RWPE1 (cell line): ENCODE measurements at regions not wholly inside any gene's neighbourhood (a gene's known extent, or its start where the extent isn't known, plus 50 kb on each side); places are given as distances from the start of the nearest gene placed in this dataset.

Source experiments
- CTCF ChIA-PET: fragments of 350-600 bp; sonication (Branson Sonifier 250); formaldehyde crosslinking; extraction: SDS; loops from one replicate; lab custom pipeline; 2021; lab: Yijun Ruan, JAX
- POLR2A ChIA-PET: fragments of 400-600 bp; formaldehyde crosslinking; extraction: SDS; loops from one replicate; lab custom pipeline; 2020; ENCODE audit warnings: antibody characterized with exemption; ENCODE audit not compliant: low non-redundant PET; lab: Yijun Ruan, JAX
- DNase-seq: peaks from one replicate; pipeline ENCODE4 v3.0.0; 2012; ENCODE audit warnings: low spot score
- H3K27ac ChIP-seq: fragments of 450-650 bp; 2 replicates; pipeline ENCODE4 v1.5.1; 2017
- TF ChIP-seq, protein P1 (sequence below): fragments of 450-650 bp; conservative IDR thresholded peaks from 2 replicates; pipeline ENCODE4 v1.5.1; 2017; ENCODE audit warnings: low read depth, mild to moderate bottlenecking

- H3K27ac ChIP-seq: no peak overlapping the region
- TF ChIP-seq, protein P1, sequence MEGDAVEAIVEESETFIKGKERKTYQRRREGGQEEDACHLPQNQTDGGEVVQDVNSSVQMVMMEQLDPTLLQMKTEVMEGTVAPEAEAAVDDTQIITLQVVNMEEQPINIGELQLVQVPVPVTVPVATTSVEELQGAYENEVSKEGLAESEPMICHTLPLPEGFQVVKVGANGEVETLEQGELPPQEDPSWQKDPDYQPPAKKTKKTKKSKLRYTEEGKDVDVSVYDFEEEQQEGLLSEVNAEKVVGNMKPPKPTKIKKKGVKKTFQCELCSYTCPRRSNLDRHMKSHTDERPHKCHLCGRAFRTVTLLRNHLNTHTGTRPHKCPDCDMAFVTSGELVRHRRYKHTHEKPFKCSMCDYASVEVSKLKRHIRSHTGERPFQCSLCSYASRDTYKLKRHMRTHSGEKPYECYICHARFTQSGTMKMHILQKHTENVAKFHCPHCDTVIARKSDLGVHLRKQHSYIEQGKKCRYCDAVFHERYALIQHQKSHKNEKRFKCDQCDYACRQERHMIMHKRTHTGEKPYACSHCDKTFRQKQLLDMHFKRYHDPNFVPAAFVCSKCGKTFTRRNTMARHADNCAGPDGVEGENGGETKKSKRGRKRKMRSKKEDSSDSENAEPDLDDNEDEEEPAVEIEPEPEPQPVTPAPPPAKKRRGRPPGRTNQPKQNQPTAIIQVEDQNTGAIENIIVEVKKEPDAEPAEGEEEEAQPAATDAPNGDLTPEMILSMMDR: no peak
- ChIA-PET POLR2A (no interaction called here), CTCF (no interaction called here)
- DNase-seq: no peak
These were observed 236.7 kb downstream of the SOD2 start for GRCh38 chr6:159456349-159456748.

DNA sequence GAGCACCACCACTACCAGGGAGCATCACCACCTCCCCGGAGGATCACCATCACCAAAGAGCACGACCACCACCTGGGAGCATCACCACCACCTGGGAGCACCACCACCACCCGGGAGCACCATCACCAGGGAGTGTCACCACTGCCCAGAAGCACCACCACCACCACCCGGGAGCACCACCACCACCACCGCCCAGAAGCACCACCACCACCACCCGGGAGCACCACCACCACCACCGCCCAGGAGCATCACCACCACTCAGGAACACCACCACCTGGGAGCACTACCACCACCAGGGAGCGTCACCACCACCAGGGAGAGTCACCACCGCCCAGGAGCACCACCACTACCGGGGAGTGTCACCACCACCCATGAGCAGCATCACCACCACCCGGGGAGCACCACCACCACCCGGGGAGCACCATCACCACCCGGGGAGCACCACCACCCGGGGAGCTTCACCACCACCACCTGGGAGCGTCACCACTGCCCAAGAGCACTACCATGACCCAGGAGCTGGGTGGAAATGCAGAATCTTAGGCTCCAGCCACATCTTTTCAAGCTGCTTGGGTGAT, 237.3 kb downstream of the SOD2 start:
- ChIA-PET POLR2A (no interaction called here), CTCF (no interaction called here)
- H3K27ac ChIP-seq: no peak overlapping the region
- DNase-seq: no peak
- TF ChIP-seq, protein P1: no peak

- no peak overlapping the region for H3K27ac ChIP-seq
- CTCF ChIA-PET: no interaction called here
- DNase-seq: peak; percentile 20
- POLR2A ChIA-PET: no interaction called here
- TF ChIP-seq, protein P1: no peak
These were observed 242.1 kb downstream of the SOD2 start for GRCh38 chr6:159450815-159451465.

- DNase-seq: no peak
- H3K27ac ChIP-seq: no peak overlapping the region
- TF ChIP-seq, protein P1: no peak
- CTCF ChIA-PET: no interaction called here
- POLR2A ChIA-PET: no interaction called here
These were observed 246.7 kb downstream of the SOD2 start for GRCh38 chr6:159446340-159446739.

- POLR2A ChIA-PET: no interaction called here
These were observed 247.7 kb downstream of the SOD2 start for GRCh38 chr6:159445351-159445750.

GRCh38 chr6:159444056-159444760, 248.8 kb downstream of the SOD2 start:
- TF ChIP-seq, protein P1: no peak
- ChIA-PET POLR2A (no interaction called here), CTCF (interaction anchor here (0.7 kb wide), 2 partner anchors 150 to 226 kb away, joined by 4 to 6 read pairs; no protein-coding TSS in a partner anchor)
- no peak for DNase-seq
- no peak overlapping the region for H3K27ac ChIP-seq

More at GRCh38 chr6:159445351-159445750, 247.7 kb downstream of the SOD2 start:
- no peak for DNase-seq
- H3K27ac ChIP-seq: no peak overlapping the region
- CTCF ChIA-PET: no interaction called here
- TF ChIP-seq, protein P1: no peak
